ENCODE measurements at regions not wholly inside any gene's neighbourhood (a gene's known extent, or its start where the extent isn't known, plus 50 kb on each side); places are given as distances from the start of the nearest gene placed in this dataset.

DNA sequence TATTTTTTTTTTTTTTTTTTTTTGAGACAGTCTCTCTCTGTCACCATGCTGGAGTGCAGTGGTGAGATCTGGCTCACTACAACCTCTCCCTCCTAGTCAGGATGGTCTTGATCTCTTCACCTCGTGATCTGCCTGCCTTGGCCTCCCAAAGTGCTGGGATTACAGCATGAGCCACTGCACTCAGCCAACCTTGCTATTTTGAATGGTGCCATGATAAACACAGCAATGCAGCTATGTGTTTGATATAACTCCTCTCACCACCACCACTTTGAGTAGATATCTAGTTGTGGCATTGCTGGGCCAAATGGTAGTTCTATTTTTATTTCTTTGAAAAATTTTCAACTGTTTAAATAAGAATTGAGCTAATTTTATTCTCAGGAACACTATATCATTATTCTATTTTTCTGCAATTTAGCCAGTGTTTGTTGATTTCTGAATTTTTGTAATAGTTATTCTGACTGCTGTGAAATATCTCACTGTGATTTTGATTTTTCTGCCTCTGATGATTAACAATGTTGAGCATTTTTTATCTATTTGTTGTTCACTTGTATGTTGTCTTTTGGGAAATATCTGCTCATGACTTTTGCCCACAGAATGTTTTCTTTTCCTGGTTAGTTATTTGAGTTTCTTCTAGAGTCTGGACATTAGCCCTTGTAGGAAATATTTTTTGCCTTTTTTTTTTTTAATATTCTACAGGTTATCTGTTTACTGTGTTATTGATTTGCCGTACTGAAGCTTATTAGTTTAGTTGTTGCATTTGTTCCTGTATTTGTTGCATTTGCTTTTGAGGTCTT is 257.5 kb upstream of the RBMY1B start:
- TF ChIP-seq, protein P1, sequence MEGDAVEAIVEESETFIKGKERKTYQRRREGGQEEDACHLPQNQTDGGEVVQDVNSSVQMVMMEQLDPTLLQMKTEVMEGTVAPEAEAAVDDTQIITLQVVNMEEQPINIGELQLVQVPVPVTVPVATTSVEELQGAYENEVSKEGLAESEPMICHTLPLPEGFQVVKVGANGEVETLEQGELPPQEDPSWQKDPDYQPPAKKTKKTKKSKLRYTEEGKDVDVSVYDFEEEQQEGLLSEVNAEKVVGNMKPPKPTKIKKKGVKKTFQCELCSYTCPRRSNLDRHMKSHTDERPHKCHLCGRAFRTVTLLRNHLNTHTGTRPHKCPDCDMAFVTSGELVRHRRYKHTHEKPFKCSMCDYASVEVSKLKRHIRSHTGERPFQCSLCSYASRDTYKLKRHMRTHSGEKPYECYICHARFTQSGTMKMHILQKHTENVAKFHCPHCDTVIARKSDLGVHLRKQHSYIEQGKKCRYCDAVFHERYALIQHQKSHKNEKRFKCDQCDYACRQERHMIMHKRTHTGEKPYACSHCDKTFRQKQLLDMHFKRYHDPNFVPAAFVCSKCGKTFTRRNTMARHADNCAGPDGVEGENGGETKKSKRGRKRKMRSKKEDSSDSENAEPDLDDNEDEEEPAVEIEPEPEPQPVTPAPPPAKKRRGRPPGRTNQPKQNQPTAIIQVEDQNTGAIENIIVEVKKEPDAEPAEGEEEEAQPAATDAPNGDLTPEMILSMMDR (IDR thresholded peaks at IDR 0.05): no peak
- no peak for TF ChIP-seq POLR2A (IDR thresholded peaks at IDR 0.05)
